SK-N-SH treated with all-trans-retinoic acid at 6 μM for 48 hours (cell line): ENCODE measurements at regions not wholly inside any gene's neighbourhood (a gene's known extent, or its start where the extent isn't known, plus 50 kb on each side); places are given as distances from the start of the nearest gene placed in this dataset.

Source experiments
- ARNTL ChIP-seq: fragments of 450-650 bp; formaldehyde crosslinking; IDR thresholded peaks from 2 replicates; pipeline ENCODE4 v1.5.0; 2020; ENCODE audit warnings: low read depth, mild to moderate bottlenecking, moderate library complexity, borderline replicate concordance
- BACH2 ChIP-seq: fragments of 250-450 bp; sonication (Bioruptor Pico); IDR thresholded peaks from 2 replicates; pipeline ENCODE4 v1.9.0; 2021; ENCODE audit warnings: mild to moderate bottlenecking, borderline replicate concordance
- CSDC2 ChIP-seq: fragments of 250-450 bp; sonication (Bioruptor Pico); IDR thresholded peaks from 2 replicates; pipeline ENCODE4 v1.5.0; 2020; ENCODE audit warnings: mild to moderate bottlenecking, moderate library complexity
- ESRRG ChIP-seq: fragments of 250-450 bp; sonication (Bioruptor Pico); IDR thresholded peaks from 2 replicates; pipeline ENCODE4 v1.6.1; 2021; ENCODE audit warnings: mild to moderate bottlenecking
- PPARA ChIP-seq: fragments of 250-450 bp; sonication (Bioruptor Pico); IDR thresholded peaks from 2 replicates; pipeline ENCODE4 v1.5.0; 2020; ENCODE audit warnings: mild to moderate bottlenecking, borderline replicate concordance
- RARB ChIP-seq: fragments of 250-450 bp; sonication (Bioruptor Pico); IDR thresholded peaks from 2 replicates; pipeline ENCODE4 v1.8.0; 2021; ENCODE audit warnings: mild to moderate bottlenecking, moderate library complexity
- ZFP30 ChIP-seq: fragments of 450-650 bp; formaldehyde crosslinking; IDR thresholded peaks from 2 replicates; pipeline ENCODE4 v1.5.0; 2022; ENCODE audit warnings: mild to moderate bottlenecking, moderate library complexity
- ZNF8 ChIP-seq: fragments of 450-650 bp; formaldehyde crosslinking; IDR thresholded peaks from 2 replicates; pipeline ENCODE4 v1.5.0; 2020; ENCODE audit warnings: mild to moderate bottlenecking, moderate library complexity
- TF ChIP-seq, protein P1 (sequence below): fragments of 250-450 bp; sonication (Bioruptor Pico); IDR thresholded peaks from 2 replicates; pipeline ENCODE4 v1.5.0; 2020; ENCODE audit warnings: mild to moderate bottlenecking, moderate library complexity
- TF ChIP-seq, protein P2 (sequence below): fragments of 250-450 bp; sonication (Bioruptor Pico); IDR thresholded peaks from 2 replicates; pipeline ENCODE4 v1.8.0; 2020; ENCODE audit warnings: mild to moderate bottlenecking, moderate library complexity, borderline replicate concordance

DNA sequence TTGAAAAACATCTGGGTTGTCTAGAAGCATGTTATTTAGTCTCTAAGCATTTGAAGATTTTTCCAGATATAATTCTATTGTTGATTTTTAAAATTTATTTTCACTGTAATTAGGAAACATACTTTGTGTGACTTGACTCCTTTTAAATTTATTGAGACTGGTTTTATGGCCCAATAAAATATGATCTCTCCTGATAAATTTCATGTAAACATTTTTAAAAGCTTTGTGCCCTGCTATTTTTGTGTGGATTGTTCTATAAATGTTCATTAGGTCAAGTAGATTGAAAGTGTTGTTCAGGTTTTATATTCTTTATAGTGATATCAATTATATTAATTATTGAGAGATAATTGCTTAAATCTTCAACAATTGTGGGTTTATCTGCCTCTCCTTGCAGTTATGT lies 105.4 kb downstream of the RFX6 start:
- TF ChIP-seq BACH2 (CRISPR knock-in tag) (no peak), ZFP30 (CRISPR knock-in tag) (no peak), ARNTL (CRISPR knock-in tag) (no peak), ZNF8 (CRISPR knock-in tag) (no peak), RARB (CRISPR knock-in tag) (no peak), CSDC2 (no peak), ESRRG (no peak), PPARA (CRISPR knock-in tag) (no peak)
- TF ChIP-seq, protein P1, sequence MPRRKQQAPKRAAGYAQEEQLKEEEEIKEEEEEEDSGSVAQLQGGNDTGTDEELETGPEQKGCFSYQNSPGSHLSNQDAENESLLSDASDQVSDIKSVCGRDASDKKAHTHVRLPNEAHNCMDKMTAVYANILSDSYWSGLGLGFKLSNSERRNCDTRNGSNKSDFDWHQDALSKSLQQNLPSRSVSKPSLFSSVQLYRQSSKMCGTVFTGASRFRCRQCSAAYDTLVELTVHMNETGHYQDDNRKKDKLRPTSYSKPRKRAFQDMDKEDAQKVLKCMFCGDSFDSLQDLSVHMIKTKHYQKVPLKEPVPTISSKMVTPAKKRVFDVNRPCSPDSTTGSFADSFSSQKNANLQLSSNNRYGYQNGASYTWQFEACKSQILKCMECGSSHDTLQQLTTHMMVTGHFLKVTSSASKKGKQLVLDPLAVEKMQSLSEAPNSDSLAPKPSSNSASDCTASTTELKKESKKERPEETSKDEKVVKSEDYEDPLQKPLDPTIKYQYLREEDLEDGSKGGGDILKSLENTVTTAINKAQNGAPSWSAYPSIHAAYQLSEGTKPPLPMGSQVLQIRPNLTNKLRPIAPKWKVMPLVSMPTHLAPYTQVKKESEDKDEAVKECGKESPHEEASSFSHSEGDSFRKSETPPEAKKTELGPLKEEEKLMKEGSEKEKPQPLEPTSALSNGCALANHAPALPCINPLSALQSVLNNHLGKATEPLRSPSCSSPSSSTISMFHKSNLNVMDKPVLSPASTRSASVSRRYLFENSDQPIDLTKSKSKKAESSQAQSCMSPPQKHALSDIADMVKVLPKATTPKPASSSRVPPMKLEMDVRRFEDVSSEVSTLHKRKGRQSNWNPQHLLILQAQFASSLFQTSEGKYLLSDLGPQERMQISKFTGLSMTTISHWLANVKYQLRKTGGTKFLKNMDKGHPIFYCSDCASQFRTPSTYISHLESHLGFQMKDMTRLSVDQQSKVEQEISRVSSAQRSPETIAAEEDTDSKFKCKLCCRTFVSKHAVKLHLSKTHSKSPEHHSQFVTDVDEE, result no peak
- TF ChIP-seq, protein P2, sequence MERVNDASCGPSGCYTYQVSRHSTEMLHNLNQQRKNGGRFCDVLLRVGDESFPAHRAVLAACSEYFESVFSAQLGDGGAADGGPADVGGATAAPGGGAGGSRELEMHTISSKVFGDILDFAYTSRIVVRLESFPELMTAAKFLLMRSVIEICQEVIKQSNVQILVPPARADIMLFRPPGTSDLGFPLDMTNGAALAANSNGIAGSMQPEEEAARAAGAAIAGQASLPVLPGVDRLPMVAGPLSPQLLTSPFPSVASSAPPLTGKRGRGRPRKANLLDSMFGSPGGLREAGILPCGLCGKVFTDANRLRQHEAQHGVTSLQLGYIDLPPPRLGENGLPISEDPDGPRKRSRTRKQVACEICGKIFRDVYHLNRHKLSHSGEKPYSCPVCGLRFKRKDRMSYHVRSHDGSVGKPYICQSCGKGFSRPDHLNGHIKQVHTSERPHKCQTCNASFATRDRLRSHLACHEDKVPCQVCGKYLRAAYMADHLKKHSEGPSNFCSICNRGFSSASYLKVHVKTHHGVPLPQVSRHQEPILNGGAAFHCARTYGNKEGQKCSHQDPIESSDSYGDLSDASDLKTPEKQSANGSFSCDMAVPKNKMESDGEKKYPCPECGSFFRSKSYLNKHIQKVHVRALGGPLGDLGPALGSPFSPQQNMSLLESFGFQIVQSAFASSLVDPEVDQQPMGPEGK (CRISPR knock-in tag), result no peak
